ENCODE measurements at regions not wholly inside any gene's neighbourhood (a gene's known extent, or its start where the extent isn't known, plus 50 kb on each side); places are given as distances from the start of the nearest gene placed in this dataset.
"Not testable (repeated sequence)": the region's sequence is repeated elsewhere in the genome, so short reads cannot be mapped to it uniquely, and the experiment has no call there.

DNA sequence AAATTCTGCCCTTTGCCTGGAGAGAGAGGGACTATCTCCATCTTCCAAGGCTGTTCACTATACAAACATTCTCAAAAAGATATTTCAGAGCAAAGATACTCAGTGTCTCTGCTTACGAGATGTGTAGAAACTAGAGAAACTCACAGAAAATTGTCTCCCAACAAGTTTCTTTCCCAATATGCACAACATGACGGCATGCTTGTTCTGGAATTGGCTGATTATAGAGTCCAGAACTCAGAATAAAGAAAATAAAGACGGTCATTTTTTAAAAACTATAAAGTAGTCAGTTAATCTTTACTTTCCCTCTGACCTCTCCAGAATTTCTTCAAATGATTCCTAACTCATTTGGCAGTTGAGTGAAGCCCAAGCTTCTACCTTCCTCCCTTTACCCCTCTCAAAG lies 285.5 kb upstream of the KLF3 start:
- DNase-seq, result no peak

DNA sequence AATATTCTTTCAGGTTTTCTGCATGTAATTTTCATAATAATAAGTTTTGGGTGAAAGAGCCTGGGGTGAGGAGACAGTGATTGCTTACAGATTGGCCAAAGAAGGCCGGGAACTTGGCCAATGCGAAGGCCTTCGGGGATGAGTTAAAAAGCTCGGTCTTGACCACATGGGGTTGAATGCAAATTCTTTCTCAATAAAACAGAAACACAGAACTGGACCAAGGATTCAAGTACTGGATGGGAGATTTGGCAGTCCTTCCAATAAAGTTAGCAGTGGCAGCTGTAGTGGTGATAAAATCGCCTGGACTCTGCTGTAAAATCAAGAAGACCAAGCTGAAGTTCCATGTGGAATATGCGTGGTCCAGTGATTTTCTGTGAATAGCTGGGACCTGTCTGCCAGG lies 282.2 kb upstream of the KLF3 start:
- DNase-seq, result peak in 1 of 51 donors; percentile 1

DNA sequence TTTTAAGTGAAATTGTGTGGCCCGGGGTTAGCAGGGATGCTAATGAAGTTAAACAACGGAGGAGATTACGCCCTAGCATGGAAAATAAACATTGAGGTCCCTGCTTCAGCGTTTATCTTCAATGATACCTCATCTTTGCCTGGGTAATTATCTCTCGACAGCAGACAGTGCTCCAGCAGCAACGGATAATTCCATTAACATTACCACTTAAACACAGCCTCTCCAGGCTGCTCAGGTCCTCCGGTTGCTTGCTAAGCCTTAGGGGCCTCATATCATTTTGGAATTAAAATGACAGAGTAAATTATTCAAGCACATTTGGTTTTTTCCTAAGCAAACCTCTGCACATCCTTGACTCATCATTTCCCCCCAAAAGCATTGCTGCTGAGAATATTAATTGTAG lies 281.5 kb upstream of the KLF3 start:
- peak in 1 of 51 donors; percentile 10 for DNase-seq

DNA sequence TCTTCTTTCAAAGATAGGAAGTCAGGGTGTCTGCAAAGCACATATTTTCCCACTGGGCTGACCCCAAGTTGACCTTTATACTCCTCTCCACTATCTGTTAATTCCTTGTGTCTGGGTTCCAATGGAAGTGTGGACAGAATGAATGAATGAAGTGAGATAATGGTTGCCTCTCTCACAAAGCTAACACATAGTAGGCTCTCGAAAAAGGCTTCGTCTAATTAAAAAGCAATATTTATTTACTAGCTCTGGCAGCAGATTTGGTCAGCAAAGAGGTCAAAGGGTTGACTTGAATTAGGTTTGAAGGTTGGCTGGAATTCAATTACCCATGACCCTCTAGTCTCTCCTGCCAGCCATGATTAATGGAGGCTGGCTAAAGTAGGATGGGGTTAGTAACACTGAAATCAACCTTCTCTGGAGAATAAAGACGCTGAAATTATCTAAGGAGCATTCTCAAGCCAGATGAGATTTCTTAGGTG lies 280.3 kb upstream of the KLF3 start:
- DNase-seq, result no peak

DNA sequence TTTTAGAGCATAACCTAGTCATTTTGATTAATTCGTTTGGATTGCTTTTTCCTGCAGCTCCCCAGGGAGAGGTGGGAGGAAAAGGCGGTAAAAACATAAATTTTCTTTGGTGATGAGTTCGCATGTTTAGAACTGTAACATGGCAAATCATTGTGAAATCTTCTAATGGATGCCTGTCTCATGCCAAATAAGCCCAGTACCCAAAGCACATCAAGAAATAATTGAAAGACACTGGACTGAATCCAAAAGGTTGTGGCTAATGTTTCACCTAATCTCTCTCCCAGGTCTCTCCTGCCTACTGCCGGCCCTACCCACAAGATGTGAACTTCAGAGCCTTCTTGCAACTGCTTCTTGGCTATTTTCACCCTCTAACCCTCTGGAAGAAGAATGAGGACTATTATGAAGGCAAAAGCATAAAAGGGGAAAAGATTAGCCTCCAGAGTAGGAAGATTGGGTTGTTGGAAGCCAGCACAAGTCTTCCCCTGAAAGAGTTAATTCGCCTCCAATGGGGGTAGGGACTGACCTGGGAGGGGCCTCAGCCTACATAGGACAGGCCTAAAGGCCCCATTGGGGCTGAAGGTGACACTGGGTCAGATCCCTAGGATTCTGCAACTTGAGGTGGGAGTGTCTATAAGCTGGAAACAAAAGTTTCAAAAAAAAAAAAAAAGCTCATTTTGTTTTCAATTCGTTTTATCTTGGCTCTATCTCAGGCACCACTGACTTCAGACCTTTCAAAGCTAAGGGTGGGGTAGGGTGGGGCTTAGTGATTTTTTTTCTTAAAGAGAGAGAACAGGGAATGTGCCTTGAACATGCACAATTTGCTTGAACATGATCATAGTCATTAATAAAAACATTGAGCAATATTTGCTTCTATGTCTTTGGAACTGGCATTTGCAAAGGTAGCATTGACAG lies 278.6 kb upstream of the KLF3 start:
- no peak for DNase-seq

DNA sequence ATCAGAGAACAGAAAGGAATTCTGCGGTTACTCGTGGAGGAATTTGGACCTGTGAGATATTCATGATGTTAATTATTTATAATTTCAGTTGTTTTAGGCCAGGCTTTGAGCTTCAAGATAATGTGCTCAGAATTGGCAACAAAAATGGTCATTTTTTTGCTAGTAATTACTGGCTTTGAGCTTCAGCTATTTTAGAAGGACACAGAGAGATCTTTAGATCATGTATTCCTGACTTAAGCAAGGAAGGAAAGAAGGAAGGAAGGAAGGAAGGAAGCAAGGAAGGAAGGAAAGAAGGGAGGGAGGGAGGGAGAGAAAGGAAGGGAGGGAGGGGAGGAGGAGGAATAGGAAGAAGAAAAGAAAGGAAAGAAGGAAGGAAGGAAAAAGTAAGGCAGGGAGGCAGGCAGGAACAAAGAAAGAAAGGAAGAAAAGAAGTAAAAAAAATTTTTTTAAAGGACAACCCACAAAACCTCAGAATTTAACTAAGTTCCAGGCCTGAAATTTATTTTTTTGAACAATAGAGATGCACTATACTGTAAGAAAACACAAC lies 277.9 kb upstream of the KLF3 start:
- no peak for DNase-seq

DNA sequence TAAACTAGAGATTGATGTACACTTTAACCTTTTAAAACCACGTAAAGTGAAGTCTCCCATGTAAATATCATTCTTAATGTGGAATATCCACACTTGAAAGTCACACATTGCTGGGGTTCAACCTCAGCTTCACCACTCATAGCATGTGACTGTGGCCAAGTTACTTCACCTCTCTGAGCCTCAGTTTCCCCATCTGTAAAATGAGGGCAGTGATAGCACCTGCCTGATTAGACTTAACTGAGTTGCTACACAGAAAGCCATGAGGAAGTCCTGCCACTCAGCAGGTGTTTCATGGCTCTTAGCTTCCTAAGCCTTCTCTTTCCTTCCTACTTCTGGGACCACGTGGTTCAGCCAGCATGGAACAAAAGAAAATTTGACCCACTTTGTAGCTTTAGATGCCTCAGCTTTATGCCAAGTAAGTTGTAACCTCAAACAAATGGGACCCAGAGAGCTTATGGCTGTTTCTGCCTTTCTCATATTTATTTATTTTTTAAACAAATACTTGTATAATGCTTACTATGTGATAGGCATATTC lies 277.3 kb upstream of the KLF3 start:
- DNase-seq, result no peak

DNA sequence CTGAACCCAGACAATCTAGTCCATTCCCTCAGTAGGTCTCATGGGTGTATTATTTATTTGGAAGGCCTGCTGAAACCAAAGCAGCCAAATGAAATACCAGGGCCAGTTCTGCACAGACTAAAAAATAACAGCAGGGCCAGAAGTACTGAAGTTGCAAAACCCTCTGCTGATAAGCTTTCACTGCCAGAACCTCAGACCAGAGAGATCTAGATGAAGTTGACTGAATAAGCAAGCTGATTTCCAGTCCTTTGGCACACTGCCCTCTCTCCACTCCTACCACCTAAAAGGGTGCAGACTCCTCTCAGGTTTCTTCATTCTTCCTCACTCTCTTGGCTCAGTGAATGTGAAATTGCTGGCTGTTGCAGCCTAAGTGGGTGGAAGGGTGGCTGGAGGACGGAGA lies 276.7 kb upstream of the KLF3 start:
- DNase-seq, result peak in 1 of 51 donors; percentile 8

DNA sequence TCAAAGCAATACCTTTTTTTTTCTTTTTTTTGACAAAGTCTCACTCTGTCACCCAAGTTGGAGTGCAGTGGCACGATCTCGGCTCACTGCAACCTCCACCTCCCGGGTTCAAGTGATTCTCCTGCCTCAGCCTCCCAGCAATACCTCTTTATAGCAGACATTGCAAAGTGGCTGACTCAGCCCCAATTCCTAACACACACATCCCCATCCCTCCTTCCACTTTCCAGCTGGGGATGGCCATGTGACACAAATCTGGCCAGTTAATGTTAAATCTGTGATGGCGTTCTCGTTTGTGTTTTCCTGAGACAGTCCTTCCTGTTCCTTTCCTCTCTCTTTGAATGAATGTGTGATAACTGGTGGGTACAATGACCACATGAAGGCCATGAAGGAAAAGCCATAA lies 276.2 kb upstream of the KLF3 start:
- no peak for DNase-seq

DNA sequence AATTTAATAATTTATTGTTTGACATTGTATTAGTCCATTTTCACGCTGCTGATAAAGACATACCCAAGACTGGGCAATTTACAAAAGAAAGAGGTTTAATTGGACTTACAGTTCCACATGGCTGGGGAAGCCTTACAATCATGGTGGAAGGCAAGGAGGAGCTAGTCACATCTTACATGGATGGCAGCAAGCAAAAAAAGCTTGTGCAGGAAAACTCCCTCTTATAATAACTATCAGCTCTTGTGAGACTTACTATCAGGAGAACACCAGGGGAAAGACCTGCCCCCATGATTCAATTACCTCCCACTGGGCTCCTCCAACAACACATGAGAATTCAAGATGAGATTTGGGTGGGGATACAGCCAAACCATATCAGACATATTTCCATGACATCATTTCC lies 275.1 kb upstream of the KLF3 start:
- DNase-seq, result not testable (repeated sequence)

DNA sequence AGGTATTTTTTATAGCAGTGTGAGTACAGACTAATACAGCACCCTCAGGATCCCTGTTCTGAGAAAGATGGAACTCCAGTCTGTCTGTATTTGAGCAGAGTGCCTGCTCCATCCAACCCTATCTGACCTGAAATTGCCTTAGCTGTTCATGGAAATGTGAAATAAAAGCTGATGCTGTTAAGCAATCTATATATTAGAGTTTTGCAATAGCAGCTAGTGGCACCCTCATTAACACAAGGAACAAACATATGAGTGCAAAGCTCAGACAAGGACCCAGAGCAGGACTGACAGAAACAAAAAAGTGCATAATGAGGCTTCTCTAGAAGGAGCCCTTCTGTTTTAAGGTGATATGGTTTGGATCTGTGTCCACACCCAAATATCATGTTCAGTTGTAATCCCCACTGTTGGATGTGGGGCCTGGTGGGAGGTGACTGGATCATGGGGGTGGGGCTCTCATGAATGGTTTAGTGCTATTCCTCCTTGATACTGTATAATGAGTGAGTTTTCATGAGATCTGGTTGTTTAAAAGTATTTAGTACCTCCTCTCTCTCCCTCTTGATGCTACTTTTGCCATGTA lies 272.9 kb upstream of the KLF3 start:
- no peak for DNase-seq

DNA sequence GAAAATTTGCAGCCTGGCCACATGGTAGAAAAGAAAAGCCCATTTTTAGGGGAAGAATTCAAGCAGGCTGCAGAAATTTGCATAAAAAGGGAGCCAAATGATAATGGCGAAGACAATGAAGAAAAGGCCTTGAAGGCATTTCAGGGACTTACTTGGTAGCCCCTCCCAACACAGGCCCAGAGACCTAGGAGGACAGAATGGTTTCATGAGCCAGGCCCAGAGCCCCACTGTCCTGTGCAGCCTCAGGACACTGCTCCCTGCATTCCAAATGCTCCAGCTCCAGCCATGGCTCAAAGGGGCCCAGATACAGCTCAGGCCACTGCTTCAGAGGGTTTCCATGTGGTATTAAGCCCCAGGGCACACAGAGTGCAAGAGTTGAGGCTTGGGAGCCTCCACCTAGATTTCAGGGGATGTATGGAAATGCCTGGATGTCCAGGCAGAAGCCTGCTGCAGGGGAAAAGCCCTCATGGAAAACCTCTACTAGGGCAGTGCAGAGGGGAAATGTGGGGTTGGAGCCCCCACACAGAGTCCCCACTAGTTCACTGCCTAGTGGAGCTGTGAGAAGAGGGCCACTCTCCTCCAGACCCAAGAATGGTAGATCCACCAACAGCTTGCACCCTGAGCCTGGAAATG lies 271.7 kb upstream of the KLF3 start:
- no peak for DNase-seq

DNA sequence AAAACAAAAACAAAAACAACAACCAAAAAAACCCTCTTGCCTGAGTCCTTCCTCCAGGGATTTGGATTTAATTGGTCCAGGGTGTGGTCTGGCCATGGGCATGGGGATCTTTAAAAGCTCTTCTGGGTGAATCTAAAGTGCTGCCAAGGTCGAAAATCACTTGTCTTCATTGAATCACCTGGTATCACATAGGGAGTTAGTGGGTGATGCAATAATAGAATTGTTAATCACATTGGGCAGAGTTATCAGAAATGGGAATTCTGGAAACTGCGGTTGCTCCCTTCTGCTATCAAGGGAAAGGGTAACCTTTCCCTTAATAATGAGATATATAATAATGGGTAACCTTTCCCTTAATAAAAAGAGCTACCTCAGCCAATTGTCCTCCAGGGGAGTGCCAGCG lies 267.9 kb upstream of the KLF3 start:
- no peak for DNase-seq

DNA sequence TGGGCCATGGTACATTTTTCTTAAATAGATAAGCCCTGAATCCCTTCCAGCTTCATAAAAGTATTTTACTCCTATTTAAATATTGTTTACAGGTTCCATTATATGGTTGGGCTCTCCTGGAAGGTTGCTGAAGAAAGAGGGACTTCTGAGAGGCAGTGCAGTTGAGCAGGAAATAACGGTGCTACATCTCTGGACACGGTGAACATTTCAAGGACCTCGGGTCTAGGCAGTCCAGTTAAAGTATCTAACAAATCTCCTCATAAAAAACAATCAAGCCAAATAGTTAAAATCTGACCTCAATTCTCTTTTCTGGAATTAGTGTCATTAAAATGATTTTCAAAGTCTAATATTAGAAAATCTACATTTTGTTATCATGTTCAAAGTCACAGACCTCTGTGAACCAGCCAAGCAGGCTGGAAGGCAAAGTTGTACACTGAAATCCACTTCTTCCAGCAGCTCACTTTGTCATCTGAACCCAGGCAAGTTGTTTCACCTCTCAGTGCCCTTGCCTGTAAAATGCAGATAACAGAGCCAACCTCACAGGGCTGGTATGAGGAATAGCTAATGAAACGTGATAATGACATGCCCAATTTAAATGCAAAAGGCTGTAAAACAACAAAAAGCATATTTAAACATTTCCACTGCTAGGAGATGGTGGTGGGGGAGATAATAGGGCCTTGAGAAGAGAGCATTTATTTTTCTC lies 267.0 kb upstream of the KLF3 start:
- no peak for DNase-seq

DNA sequence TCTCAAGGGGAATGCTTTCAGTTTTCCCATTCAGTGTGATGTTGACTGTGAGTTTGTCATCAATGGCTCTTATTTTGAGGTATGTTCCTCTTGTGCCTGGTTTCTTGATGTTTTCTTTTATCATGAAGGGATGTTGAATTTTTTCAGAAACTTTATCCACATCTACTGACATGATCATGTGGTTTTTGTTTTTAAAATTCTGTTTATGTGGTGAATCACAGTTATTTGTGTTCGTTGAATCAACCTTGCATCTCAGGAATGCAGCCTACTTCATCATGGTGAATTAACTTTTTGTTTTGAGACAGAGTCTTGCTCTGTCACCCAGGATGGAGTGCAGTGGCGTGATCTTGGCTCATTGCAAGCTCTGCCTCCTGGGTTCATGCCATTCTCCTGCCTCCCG lies 263.1 kb upstream of the KLF3 start:
- no peak for DNase-seq

DNA sequence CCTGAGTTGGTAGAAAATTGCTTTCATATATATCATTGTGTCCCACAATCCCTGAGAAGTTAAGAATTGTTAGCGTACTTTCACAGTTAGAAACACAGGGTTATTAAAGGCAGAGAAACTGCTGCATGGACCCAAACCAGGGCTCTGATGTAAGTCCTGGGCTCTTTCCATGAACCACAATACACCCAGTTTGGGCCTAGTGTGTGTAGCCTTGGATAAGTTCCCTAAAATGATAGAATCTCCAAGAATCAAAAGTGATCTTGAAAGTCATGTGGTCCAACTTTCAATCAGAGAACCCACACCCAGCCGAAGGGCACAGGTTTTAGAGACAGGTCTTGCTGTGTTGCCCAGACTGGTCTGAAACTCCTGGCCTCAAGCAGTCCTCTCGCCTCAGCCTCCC lies 257.8 kb upstream of the KLF3 start:
- DNase-seq, result no peak

DNA sequence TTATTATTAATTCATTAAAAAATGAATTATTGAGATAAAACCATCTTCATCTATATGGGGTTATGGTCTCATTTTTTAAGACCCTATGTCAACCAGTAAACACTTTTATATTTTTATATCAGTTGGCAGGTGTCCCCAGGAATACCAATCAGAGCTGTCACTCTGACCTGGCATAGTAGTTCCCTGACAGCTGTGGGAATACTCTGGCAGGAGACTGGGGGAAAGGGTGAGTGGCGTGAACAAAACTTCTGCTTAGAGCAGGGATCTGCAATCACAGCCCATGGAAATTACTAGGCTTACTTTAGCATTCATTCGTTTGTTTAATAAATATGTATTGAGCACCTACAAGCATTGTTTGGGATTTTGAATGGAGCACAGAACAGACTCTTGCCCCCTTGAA lies 254.1 kb upstream of the KLF3 start:
- no peak for DNase-seq

DNA sequence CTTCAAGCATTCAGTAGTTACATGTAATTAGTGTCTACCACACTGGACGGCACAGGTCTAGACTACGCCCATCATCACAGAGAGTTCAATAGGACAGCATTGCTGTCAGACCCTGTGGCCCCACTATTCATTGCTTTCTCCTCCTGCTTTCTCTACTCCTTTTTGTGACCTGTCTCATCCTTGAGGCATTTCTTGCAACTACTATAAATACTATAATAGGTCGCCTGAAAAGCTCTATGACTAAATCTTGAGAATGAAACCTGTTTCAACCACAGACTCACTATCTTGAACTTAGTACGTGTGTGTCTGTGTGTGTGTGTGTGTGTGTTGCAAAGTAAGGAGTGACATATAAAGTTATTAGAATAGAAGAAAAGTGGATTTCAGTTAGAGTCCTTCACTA lies 252.9 kb upstream of the KLF3 start:
- DNase-seq, result no peak

DNA sequence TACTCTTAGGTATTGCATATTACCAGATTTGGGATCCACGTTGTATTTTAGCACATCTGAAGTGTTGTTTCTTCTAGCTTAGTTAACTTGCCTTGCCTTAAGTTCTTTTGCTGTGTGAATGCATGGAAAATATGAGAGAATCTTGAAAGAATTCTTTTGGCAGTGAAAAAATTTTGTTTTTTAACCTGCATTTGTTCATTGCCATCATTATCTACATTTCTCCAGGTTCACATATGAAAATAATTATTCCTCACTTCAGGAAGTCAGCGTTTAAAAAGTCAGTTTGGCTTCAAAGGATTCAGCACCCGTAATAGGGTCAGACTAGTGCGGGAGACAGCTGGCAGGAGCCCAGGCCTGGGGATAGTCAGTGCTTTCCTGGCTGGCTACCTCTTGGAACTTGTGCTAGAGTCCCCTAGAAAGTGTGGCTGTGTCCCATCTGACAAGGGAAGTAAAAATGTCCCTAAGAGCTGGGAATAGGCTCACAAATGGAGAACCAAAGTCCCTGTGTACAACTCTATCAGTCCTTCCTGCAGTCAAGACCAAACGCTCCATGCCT lies 251.9 kb upstream of the KLF3 start:
- no peak for DNase-seq

DNA sequence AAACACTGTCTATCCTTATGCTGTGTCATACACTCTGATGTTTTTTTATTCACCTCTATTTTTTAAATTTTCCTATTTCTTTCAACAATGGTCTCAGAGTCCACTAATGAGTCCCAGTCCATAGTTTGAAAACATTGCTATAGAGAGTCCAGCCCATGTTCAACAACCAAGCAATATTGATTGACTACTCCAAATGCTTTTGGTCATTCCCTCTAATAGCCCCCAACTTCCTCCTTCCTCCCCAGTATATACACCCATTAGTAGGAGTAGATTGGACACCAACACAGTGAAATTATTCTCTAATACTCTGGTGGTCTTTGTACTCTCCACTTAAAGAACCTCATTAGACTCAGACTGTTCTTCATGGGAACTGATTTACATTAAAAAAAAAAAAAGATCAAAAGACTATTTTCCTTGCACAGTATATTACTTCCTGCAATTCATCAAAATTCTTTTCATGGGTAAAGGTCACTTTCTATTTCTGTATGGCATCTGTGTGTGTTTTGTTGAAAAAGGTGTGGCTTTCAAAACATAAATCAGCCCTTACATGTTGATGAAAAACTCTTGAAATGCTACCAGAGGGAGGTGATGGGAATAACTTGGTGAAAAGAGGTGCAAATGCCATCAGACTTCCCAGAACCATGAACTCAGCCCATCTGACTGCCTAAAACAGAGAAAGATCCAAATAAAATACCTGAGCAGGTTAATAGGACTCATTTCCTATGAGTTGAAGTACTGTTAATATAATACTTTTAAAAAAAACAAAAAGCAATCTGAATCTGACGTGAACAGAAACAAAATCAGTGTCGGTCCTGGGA lies 250.3 kb upstream of the KLF3 start:
- no peak for DNase-seq
